MM.1S (cell line): ENCODE measurements at regions not wholly inside any gene's neighbourhood (a gene's known extent, or its start where the extent isn't known, plus 50 kb on each side); places are given as distances from the start of the nearest gene placed in this dataset.

Source experiments
- CTCF ChIP-seq: fragments of 300-600 bp; sonication (generic); IDR thresholded peaks from 2 replicates; pipeline ENCODE4 v1.5.1; 2016; ENCODE audit warnings: antibody characterized with exemption, low read length, mixed read lengths
- EZH2phosphoT487 ChIP-seq: fragments of 300-600 bp; sonication (generic); IDR thresholded peaks from 2 replicates; pipeline ENCODE4 v1.6.1; 2018; ENCODE audit warnings: antibody characterized with exemption, low read length

GRCh38 chr17:63113167-63113566 is 147.1 kb downstream of the TANC2 start:
- TF ChIP-seq CTCF, result peak; percentile 36
- TF ChIP-seq EZH2phosphoT487, result no peak
